ENCODE measurements at regions not wholly inside any gene's neighbourhood (a gene's known extent, or its start where the extent isn't known, plus 50 kb on each side); places are given as distances from the start of the nearest gene placed in this dataset.
"Not testable (repeated sequence)": the region's sequence is repeated elsewhere in the genome, so short reads cannot be mapped to it uniquely, and the experiment has no call there.

GRCh38 chr9:65566018-65566417 lies 109.7 kb upstream of the ZNG1E start:
- not testable (repeated sequence) for DNase-seq (ENCODE audit: low read depth)

GRCh38 chr9:65519018-65519417 lies 156.7 kb upstream of the ZNG1E start:
- not testable (repeated sequence) for DNase-seq (ENCODE audit: low read depth)

- DNase-seq (ENCODE audit: low read depth), result not testable (repeated sequence)
Observed at GRCh38 chr9:65514465-65514864, 161.3 kb upstream of the ZNG1E start.

GRCh38 chr9:65507897-65508296 lies 167.8 kb upstream of the ZNG1E start:
- not testable (repeated sequence) for DNase-seq (ENCODE audit: low read depth)

- not testable (repeated sequence) for DNase-seq (ENCODE audit: low read depth)
Observed at GRCh38 chr9:65504686-65505085, 171.0 kb upstream of the ZNG1E start.

- DNase-seq (ENCODE audit: low read depth), result not testable (repeated sequence)
Observed at GRCh38 chr9:65503696-65504095, 172.0 kb upstream of the ZNG1E start.

- not testable (repeated sequence) for DNase-seq (ENCODE audit: low read depth)
Observed at GRCh38 chr9:65482890-65483289, 192.8 kb upstream of the ZNG1E start.

- not testable (repeated sequence) for DNase-seq (ENCODE audit: low read depth)
Observed at GRCh38 chr9:65481291-65481690, 194.4 kb upstream of the ZNG1E start.

GRCh38 chr9:65474891-65475290 lies 189.9 kb upstream of the FOXD4L5 start:
- DNase-seq (ENCODE audit: low read depth), result not testable (repeated sequence)

- DNase-seq (ENCODE audit: low read depth), result not testable (repeated sequence)
Observed at GRCh38 chr9:65473059-65473822, 188.2 kb upstream of the FOXD4L5 start.

- DNase-seq (ENCODE audit: low read depth), result not testable (repeated sequence)
Observed at GRCh38 chr9:65471106-65471505, 186.1 kb upstream of the FOXD4L5 start.

- DNase-seq (ENCODE audit: low read depth), result not testable (repeated sequence)
Observed at GRCh38 chr9:65466911-65467734, 182.1 kb upstream of the FOXD4L5 start.

- not testable (repeated sequence) for DNase-seq (ENCODE audit: low read depth)
Observed at GRCh38 chr9:65465246-65465895, 180.4 kb upstream of the FOXD4L5 start.

GRCh38 chr9:65462476-65462875 lies 177.5 kb upstream of the FOXD4L5 start:
- DNase-seq (ENCODE audit: low read depth), result not testable (repeated sequence)

- DNase-seq (ENCODE audit: low read depth), result no peak
Observed at GRCh38 chr9:65459756-65460320, 174.8 kb upstream of the FOXD4L5 start.

- DNase-seq (ENCODE audit: low read depth), result no peak
Observed at GRCh38 chr9:65458992-65459391, 174.0 kb upstream of the FOXD4L5 start.

GRCh38 chr9:65458465-65458864 lies 173.5 kb upstream of the FOXD4L5 start:
- no peak for DNase-seq (ENCODE audit: low read depth)

GRCh38 chr9:65456991-65457390 lies 172.0 kb upstream of the FOXD4L5 start:
- DNase-seq (ENCODE audit: low read depth), result not testable (repeated sequence)

- DNase-seq (ENCODE audit: low read depth), result not testable (repeated sequence)
Observed at GRCh38 chr9:65455751-65456647, 171.0 kb upstream of the FOXD4L5 start.

GRCh38 chr9:65455136-65455535 lies 170.1 kb upstream of the FOXD4L5 start:
- DNase-seq (ENCODE audit: low read depth), result not testable (repeated sequence)
